Right cardiac atrium (tissue), 5 donors: ENCODE measurements at regions not wholly inside any gene's neighbourhood (a gene's known extent, or its start where the extent isn't known, plus 50 kb on each side); places are given as distances from the start of the nearest gene placed in this dataset.

Source experiments
- ATAC-seq, 2 donors: fragments of 200-7000 bp; cut with Tn5 transposase; one replicate each; pipeline versions ENCODE4 v1.8.0 to v1.9.1; 2020; ENCODE audit warnings: moderate library complexity in 2 of 2, mild to moderate bottlenecking in 1 of 2
- DNase-seq, 3 donors: peaks; one replicate each; pipeline ENCODE4 v3.0.0-alpha.2; 2020
- H3K27ac ChIP-seq: one replicate; pipeline ENCODE4 v1.5.1; 2013; ENCODE audit warnings: mild to moderate bottlenecking, low read length, control low read depth, moderate library complexity
- H3K27me3 ChIP-seq: one replicate; pipeline ENCODE4 v1.6.1; 2013; ENCODE audit not compliant: control insufficient read depth, insufficient read depth
- H3K4me1 ChIP-seq: one replicate; pipeline ENCODE4 v1.6.1; 2013; ENCODE audit warnings: low read length; ENCODE audit not compliant: control insufficient read depth, insufficient read depth
- H3K4me3 ChIP-seq: one replicate; pipeline ENCODE4 v1.5.1; 2013; ENCODE audit warnings: low read length, control low read depth
- H3K9me3 ChIP-seq: one replicate; pipeline ENCODE4 v1.6.1; 2013; ENCODE audit warnings: low read length; ENCODE audit not compliant: control insufficient read depth
- WGBS: extraction: QIAGEN DNeasy Blood & Tissue Kit; methylation state at CpG from one replicate; pipeline ENCODE4 v1.1.7; 2013; 5-methylcytosine and 5-hydroxymethylcytosine counted together
- intact Hi-C, 4 donors: fragments of 100-400 bp; cut with DNase I; formaldehyde crosslinking; loops; one replicate each; pipeline versions ENCODE4 v1.11.0 to v1.14.0; 2022 to 2023
- donor health status: healthy with polysubstance abuse.
- donor health status: DM: no; HTN: yes; CAD: no.
- donor health status: DM: no; HTN: no; CAD: no.
- donor health status: DM: no; HTN: yes; CAD: no; lungs with severe emphysema.
- donor health status: DM: yes; HTN: yes; CAD: no.

GRCh38 chr6:166750108-166750793 is 123.2 kb upstream of the RPS6KA2 start:
- Histone ChIP-seq H3K9me3 (no peaks in the 10 kb centered on the region), H3K4me1 (no peaks in the 10 kb centered on the region), H3K27ac (no peak overlapping the region), H3K27me3 (no peaks in the 10 kb centered on the region), H3K4me3 (no peak overlapping the region)
- peak in 1 of 2 donors; percentile 21 for ATAC-seq
- intact Hi-C loops: no loop called here
- WGBS: 69% methylated on average over 19 of the region's 19 CpGs
- no peak for DNase-seq

DNA sequence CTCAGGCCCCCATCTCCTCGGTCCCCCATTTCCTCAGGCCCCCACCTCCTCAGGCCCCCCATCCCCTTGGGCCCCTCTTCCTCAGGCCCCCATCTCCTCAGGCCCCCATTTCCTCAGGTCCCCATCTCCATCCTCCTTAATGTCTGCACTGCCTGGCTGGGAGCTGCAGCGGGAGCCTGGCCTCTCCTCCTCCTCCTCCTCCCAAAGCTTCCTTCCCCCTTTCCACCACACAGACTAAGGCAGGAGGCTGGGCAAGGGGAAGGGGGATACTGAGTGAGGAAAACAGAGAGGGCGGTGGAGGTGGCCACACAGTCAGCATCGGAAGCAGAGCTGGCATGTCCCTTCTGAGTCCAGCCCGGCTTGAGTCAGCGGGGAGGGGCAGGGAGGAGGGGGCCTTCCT is 122.6 kb upstream of the RPS6KA2 start:
- DNase-seq (no peak), ATAC-seq (no peak)
- intact Hi-C loops: no loop called here
- no peaks in the 10 kb centered on the region for H3K9me3 ChIP-seq
- no peak overlapping the region for H3K27ac ChIP-seq
- H3K4me3 ChIP-seq: no peak overlapping the region
- WGBS: 52% methylated on average over 6 of the region's 6 CpGs
- no peaks in the 10 kb centered on the region for H3K27me3 ChIP-seq
- no peaks in the 10 kb centered on the region for H3K4me1 ChIP-seq

DNA sequence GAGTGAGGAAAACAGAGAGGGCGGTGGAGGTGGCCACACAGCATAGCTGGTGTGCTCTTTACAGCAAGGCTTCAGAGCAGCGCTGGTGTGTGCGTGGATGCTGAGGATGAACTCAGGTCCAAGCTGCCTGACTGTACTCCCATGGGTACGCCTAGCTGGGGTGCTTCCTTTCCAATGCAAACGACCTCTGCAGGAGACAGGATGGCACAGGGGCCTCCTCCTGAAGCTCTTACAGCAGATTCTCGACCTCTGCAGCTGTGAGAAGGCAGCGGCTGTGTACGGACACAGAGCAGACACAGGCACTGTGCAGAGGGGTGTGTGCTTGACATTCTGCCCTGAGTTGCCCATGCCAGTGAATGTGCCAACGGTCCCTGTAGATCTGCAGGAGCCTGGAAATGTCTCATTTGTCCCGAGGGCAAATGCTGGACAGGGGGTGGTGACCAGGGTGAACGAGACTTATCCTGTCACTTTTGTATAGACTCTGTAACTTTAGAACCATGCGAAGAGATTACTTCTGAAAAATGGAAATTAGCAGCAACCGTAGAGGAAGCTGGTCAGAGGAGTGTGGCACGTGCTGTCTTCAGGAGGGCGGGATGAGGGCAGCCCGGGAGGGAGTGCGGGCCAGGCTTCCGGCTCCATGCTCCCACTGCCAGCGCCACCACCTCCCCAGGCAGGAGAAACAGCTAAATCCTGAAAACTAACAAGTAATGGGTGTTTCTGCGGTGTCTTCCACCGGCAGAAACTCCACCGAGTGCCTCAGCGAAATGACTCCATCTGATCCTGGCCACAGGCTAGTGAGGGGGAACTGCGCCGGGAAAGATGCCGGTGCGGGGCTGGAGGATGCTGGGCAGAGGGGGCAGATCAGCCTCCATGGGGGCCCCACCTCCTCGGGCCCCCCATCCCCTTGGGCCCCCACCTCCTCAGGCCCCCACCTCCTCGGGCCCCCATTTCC is 120.9 kb upstream of the RPS6KA2 start:
- no peaks in the 10 kb centered on the region for H3K9me3 ChIP-seq
- no peak for DNase-seq
- no peak for ATAC-seq
- H3K27ac ChIP-seq: no peak overlapping the region
- no peak overlapping the region for H3K4me3 ChIP-seq
- intact Hi-C loops: no loop called here
- H3K4me1 ChIP-seq: no peaks in the 10 kb centered on the region
- H3K27me3 ChIP-seq: no peaks in the 10 kb centered on the region
- 66% methylated on average over 28 of the region's 29 CpGs for WGBS

DNA sequence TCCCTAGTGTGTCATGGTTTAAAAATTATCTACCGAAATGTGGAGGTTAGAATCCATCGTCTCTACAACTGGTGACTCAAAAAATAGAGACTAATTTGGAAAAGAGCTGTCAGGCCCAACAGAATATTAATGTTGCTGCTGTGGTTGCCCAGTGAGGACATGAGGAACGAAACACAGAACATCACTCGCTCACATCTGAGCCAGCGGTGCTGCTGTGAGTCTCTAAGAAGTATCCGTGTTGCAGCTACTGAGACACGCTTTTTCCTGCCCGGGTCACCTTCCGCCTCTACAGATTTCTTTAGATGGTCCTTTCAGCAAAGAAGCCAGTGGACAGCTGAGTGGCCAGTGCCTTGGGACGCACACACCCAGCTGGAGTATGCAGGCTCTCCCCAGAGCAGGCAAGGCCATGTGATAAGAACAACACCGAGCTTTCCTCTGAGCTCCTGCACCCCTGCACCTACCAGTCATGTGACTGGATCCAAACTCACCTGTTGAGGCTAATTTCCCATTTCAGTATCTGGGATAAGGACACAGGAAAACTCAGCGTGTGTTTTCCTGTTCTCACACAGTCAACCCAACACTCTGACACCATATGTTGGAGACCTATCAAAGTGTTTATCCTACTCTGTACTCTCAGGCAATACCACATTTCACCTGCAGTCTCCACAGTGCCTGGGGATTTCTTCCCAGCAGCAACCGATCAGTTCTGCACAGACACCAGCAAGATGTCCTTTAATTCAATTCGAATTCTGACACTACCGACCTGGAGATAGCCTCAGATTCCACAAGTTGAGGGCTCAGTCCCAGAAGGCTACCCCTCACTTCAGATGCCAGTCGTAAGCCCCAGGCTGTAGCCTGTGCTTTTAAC is 119.0 kb upstream of the RPS6KA2 start:
- no peaks in the 10 kb centered on the region for H3K4me1 ChIP-seq
- no peak overlapping the region for H3K4me3 ChIP-seq
- no peak for ATAC-seq
- H3K27me3 ChIP-seq: no peaks in the 10 kb centered on the region
- DNase-seq: no peak
- no peaks in the 10 kb centered on the region for H3K9me3 ChIP-seq
- H3K27ac ChIP-seq: no peak overlapping the region
- WGBS: 86% methylated on average over 16 of the region's 16 CpGs
- intact Hi-C loops: no loop called here

DNA sequence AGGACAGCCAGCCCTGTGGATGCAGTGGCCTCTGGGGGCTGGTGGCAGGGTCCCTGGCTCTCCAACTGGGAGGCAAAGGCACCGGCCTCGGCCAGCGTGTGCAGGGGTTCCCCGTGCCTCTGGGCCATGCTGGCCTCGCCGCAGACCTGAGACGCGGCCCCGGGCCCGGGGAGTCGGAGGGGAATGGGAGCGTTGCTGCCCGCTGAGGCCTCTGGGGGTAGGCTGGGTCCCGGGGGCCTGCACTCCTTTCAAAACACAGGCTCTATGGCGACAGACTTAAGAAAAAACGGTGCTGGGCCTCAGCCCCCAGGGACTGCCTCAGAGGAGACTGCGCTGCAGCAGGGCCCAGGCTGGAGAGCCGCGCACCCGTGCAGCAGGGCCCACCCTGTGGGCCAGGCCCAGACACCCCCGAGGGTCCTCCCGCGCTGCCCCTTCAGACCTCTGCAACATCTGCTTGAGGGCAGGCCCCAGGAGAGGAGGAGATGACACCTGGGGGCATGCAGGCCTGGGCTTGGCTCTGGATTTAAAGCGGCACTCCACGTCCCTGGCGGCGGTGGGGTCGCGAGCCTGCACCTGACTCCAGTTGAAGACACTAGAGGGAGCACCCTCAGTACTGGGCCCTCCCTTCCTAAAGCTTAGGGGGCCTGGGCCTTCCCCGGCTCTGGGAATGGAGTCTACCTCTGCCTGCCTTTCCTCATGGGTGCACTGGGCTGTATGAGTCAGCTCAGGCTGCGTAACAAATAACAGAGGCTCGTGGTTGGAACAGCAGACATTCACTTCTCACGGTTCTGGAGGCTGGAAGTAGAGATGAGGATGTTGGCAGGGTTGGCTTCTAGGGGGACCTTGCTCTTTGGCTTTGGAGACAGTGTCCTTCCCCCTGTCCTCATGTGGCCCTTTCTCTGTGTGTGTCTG is 117.4 kb upstream of the RPS6KA2 start:
- H3K4me1 ChIP-seq: no peaks in the 10 kb centered on the region
- 89% methylated on average over 33 of the region's 33 CpGs for WGBS
- intact Hi-C loops: no loop called here
- no peak overlapping the region for H3K4me3 ChIP-seq
- no peaks in the 10 kb centered on the region for H3K9me3 ChIP-seq
- peak in 1 of 2 donors; percentile 42 for ATAC-seq
- no peak overlapping the region for H3K27ac ChIP-seq
- no peak for DNase-seq
- no peaks in the 10 kb centered on the region for H3K27me3 ChIP-seq

DNA sequence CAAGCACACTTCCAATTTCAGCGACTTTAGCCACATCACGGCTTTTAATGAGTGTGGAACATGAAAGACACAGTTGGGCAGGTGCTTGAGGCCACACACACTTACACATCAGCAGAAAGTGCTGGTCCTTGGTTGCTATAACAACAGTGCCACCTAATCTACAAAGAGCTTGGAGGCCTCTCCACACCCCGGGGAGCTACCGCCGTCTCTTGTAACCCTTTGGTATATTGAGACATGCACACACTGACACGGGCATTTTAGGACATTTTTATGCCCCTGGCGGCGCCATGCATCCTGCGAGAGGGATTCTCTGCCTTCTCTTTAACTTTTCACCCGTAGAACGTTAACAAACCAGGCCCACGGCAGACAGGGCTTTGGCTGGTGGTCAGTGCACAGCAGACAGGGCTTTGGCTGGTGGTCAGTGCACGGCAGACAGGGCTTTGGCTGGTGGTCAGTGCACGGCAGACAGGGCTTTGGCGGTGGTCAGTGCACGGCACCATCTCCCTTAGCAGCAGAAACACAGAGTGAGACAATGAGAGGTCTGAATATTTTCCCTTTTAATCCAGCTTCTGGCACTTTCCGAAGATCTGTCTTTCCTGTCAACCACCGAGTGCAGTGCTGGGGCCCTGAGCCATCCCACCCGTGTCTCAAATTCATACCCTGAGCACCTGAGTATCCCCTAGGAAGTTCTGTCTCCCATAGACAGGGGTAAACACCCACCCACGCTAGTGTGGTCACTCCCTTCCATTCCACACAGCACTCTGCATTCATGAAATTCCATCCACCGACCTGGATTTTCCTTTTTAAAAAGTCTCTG is 116.6 kb upstream of the RPS6KA2 start:
- intact Hi-C loops: no loop called here
- Histone ChIP-seq H3K27me3 (no peaks in the 10 kb centered on the region), H3K4me3 (no peak overlapping the region), H3K27ac (no peak overlapping the region), H3K9me3 (no peaks in the 10 kb centered on the region), H3K4me1 (no peaks in the 10 kb centered on the region)
- no peak for DNase-seq
- ATAC-seq: peak in 1 of 2 donors; percentile 17
- 70% methylated on average over 21 of the region's 21 CpGs for WGBS

- no peaks in the 10 kb centered on the region for H3K27me3 ChIP-seq
- DNase-seq: no peak
- ATAC-seq: no peak
- H3K4me1 ChIP-seq: no peaks in the 10 kb centered on the region
- WGBS: 90% methylated on average over 7 of the region's 7 CpGs
- H3K9me3 ChIP-seq: no peaks in the 10 kb centered on the region
- H3K4me3 ChIP-seq: no peak overlapping the region
- intact Hi-C loops: no loop called here
- H3K27ac ChIP-seq: no peak overlapping the region
These were observed 115.9 kb upstream of the RPS6KA2 start for GRCh38 chr6:166742981-166743380.

DNA sequence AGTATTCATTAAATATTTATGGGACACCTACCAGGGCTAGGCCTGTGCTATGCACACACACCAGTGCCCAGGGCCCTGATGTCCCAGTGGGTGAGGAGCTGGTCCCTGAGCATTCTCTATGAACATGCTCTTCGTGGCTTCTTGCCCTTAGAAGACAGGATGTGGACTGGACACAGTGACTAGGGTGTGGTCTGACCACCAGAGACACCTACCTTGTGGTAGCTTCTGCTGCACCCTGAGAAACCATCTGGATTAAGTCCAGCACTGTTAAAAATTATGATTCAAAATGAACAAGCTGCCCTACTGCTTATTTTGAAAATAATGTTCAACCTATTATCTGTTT is 112.9 kb upstream of the RPS6KA2 start:
- H3K4me3 ChIP-seq: no peak overlapping the region
- no peak overlapping the region for H3K27ac ChIP-seq
- intact Hi-C loops: no loop called here
- ATAC-seq (no peak), DNase-seq (no peak)
- no peaks in the 10 kb centered on the region for H3K27me3 ChIP-seq
- no peaks in the 10 kb centered on the region for H3K4me1 ChIP-seq
- 69% methylated on average over 1 of the region's 1 CpG for WGBS
- no peaks in the 10 kb centered on the region for H3K9me3 ChIP-seq

DNA sequence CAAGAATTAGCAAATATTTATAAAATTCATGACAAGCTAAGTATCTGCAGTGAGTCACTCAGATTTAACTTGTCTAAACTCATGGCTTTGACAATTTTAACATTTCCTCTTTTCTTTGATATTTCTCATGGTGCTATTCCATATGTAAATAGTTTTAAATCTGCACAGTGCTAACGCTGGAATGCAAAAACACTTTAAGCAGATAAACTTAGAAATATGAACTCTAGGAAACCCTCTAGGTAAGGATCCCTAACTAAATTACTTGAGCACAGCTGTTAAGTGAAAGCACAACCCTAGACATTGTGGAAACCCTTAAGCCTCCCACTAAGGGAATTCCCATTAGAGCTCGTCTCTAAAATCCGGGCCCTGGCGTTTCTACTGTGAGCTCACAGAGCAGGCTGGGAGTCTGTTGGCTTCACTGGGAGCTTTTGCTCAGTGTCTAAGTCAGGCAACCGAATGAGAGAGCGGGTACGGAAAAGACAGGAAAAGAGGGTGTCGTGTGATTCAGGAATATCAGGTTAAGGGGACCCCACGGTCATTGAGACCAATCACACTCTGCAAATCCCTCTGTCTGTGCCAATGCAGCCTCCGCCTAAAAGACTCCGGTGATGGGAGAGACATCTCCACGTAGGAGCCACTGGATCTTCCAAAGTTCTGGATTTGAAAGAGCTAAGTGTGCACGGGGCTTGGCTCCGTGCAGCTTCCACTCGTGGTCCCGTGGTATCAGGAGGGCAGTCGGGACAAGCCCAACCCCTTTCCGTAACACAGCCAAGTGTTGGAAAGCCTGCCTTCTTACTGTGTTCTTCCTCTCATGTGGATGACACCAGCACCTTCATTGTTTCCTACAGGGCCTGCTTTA is 112.3 kb upstream of the RPS6KA2 start:
- no peak for ATAC-seq
- Histone ChIP-seq H3K4me1 (no peaks in the 10 kb centered on the region), H3K4me3 (no peak overlapping the region), H3K27ac (no peak overlapping the region), H3K27me3 (no peaks in the 10 kb centered on the region), H3K9me3 (no peaks in the 10 kb centered on the region)
- intact Hi-C loops: no loop called here
- WGBS: 82% methylated on average over 18 of the region's 18 CpGs
- no peak for DNase-seq
